ENCODE measurements at regions not wholly inside any gene's neighbourhood (a gene's known extent, or its start where the extent isn't known, plus 50 kb on each side); places are given as distances from the start of the nearest gene placed in this dataset.

DNA sequence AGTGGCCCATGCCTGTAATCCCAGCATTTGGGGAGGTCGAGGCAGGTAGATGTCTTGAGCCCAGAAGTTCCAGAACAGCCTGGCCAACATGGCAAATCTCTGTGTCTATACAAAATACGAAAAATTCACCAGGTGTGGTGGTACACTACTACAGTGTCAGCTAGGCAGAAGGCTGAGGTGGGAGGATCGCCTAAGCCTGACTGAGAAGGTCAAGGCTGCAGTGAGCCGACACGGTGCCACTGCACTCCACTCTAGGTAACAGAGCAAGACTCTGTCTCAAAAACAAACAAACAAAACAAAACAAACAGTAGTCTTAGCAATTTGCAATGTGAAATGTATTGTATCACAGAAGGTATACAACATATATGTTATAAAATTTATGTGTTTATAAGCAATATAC is 348.0 kb downstream of the SEMA3D start:
- Histone ChIP-seq H3K4me3 (ENCODE audit: low read depth, low read length) (no peak overlapping the region), H3K9me3 (no peaks in the 10 kb centered on the region), H3K4me1 (no peaks in the 10 kb centered on the region), H3K36me3 (ENCODE audit: control insufficient read depth, insufficient read depth, low read length) (no peaks in the 10 kb centered on the region), H3K27me3 (replicated peaks; ENCODE audit: control insufficient read depth, insufficient read depth, low read length) (no peaks in the 10 kb centered on the region)
- H3K4me1 Mint-ChIP-seq (ENCODE audit: low read depth, unreplicated experiment): no peaks in the 10 kb centered on the region
- intact Hi-C loops (cut with micrococcal nuclease; ENCODE audit: unreplicated experiment): no loop called here
- peaks cover under 1% of the 10 kb centered on the region for H3K27me3 Mint-ChIP-seq (ENCODE audit: insufficient read depth, unreplicated experiment)
- no peak overlapping the region for H3K4me3 Mint-ChIP-seq (ENCODE audit: unreplicated experiment)
- ChIA-PET POLR2A (no interaction called here), CTCF (no interaction called here)
- no TSS peak for BruUV-seq (replicated peaks)
- no peaks in the 10 kb centered on the region for H3K36me3 Mint-ChIP-seq (ENCODE audit: insufficient read depth, unreplicated experiment)
- no peak overlapping the region for H3K27ac Mint-ChIP-seq (ENCODE audit: unreplicated experiment)
- no peak for DNase-seq
- TF ChIP-seq, protein P1, sequence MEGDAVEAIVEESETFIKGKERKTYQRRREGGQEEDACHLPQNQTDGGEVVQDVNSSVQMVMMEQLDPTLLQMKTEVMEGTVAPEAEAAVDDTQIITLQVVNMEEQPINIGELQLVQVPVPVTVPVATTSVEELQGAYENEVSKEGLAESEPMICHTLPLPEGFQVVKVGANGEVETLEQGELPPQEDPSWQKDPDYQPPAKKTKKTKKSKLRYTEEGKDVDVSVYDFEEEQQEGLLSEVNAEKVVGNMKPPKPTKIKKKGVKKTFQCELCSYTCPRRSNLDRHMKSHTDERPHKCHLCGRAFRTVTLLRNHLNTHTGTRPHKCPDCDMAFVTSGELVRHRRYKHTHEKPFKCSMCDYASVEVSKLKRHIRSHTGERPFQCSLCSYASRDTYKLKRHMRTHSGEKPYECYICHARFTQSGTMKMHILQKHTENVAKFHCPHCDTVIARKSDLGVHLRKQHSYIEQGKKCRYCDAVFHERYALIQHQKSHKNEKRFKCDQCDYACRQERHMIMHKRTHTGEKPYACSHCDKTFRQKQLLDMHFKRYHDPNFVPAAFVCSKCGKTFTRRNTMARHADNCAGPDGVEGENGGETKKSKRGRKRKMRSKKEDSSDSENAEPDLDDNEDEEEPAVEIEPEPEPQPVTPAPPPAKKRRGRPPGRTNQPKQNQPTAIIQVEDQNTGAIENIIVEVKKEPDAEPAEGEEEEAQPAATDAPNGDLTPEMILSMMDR (IDR thresholded peaks at IDR 0.05; ENCODE audit: insufficient read depth in 1 of 2, low read depth in 1 of 2, low read length in 1 of 2, severe bottlenecking in 1 of 2, unreplicated experiment in 1 of 2): no peak
- no peaks in the 10 kb centered on the region for H3K9me3 Mint-ChIP-seq (ENCODE audit: unreplicated experiment)

DNA sequence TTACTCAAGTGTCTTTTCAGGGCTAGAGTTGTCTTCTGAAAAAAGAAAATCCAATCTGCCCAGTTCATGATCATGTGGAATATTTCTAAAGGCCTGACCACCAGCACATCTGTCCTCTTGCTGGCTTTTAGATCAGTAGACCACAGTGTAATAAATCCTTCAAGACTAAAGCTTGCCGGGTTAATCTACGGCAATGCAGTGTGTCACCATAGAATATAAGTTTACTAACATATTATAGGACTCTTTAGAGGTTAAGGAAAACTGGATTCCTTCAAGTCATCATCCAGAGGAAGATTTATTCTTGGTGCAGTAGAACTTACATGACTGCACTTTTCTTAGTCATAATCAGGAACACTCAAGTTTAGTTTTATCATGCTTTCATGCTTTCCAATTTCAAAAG is 349.5 kb downstream of the SEMA3D start:
- intact Hi-C loops (cut with micrococcal nuclease; ENCODE audit: unreplicated experiment): no loop called here
- Histone ChIP-seq H3K27me3 (replicated peaks; ENCODE audit: control insufficient read depth, insufficient read depth, low read length) (no peaks in the 10 kb centered on the region), H3K9me3 (no peaks in the 10 kb centered on the region), H3K4me1 (no peaks in the 10 kb centered on the region), H3K4me3 (ENCODE audit: low read depth, low read length) (no peak overlapping the region), H3K36me3 (ENCODE audit: control insufficient read depth, insufficient read depth, low read length) (no peaks in the 10 kb centered on the region)
- no TSS peak for BruUV-seq (replicated peaks)
- ChIA-PET CTCF (no interaction called here), POLR2A (no interaction called here)
- TF ChIP-seq, protein P1 (IDR thresholded peaks at IDR 0.05; ENCODE audit: insufficient read depth in 1 of 2, low read depth in 1 of 2, low read length in 1 of 2, severe bottlenecking in 1 of 2, unreplicated experiment in 1 of 2): no peak
- no peak for DNase-seq
- H3K9me3 Mint-ChIP-seq (ENCODE audit: unreplicated experiment): no peaks in the 10 kb centered on the region
- peaks cover 6% of the 10 kb centered on the region for H3K27me3 Mint-ChIP-seq (ENCODE audit: insufficient read depth, unreplicated experiment)
- H3K36me3 Mint-ChIP-seq (ENCODE audit: insufficient read depth, unreplicated experiment): no peaks in the 10 kb centered on the region
- H3K4me1 Mint-ChIP-seq (ENCODE audit: low read depth, unreplicated experiment): no peaks in the 10 kb centered on the region
- H3K27ac Mint-ChIP-seq (ENCODE audit: unreplicated experiment): no peak overlapping the region
- H3K4me3 Mint-ChIP-seq (ENCODE audit: unreplicated experiment): no peak overlapping the region

DNA sequence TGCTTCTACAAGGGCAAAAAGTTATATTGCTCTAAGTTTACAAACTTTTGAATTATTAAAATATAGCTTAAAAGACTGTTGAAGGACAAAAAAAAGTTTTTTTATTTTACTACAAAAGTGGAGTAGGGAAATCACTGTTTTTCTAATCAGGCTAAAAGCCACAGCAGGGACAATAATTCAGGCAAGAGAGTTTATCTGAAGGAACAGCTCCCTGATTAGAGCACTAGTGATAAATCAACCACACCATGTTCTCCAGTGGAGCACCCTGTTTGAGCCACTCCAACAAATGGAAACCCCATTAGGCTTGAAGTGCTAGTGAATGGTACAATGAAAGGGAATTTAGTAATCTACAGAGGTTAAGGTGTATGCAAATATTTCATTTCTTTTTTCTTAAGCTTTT is 357.1 kb downstream of the SEMA3D start:
- Mint-ChIP-seq H3K27ac (ENCODE audit: unreplicated experiment) (no peak overlapping the region), H3K4me3 (ENCODE audit: unreplicated experiment) (no peak overlapping the region), H3K4me1 (ENCODE audit: low read depth, unreplicated experiment) (no peaks in the 10 kb centered on the region), H3K27me3 (ENCODE audit: insufficient read depth, unreplicated experiment) (peaks cover 8% of the 10 kb centered on the region), H3K36me3 (ENCODE audit: insufficient read depth, unreplicated experiment) (no peaks in the 10 kb centered on the region), H3K9me3 (ENCODE audit: unreplicated experiment) (no peaks in the 10 kb centered on the region)
- Histone ChIP-seq H3K9me3 (no peaks in the 10 kb centered on the region), H3K27me3 (replicated peaks; ENCODE audit: control insufficient read depth, insufficient read depth, low read length) (no peaks in the 10 kb centered on the region), H3K4me3 (ENCODE audit: low read depth, low read length) (no peak overlapping the region), H3K36me3 (ENCODE audit: control insufficient read depth, insufficient read depth, low read length) (no peaks in the 10 kb centered on the region), H3K4me1 (no peaks in the 10 kb centered on the region)
- TF ChIP-seq, protein P1 (IDR thresholded peaks at IDR 0.05; ENCODE audit: insufficient read depth in 1 of 2, low read depth in 1 of 2, low read length in 1 of 2, severe bottlenecking in 1 of 2, unreplicated experiment in 1 of 2): no peak
- intact Hi-C loops (cut with micrococcal nuclease; ENCODE audit: unreplicated experiment): no loop called here
- ChIA-PET CTCF (no interaction called here), POLR2A (no interaction called here)
- no peak for DNase-seq
- BruUV-seq (replicated peaks): no TSS peak

All from Caco-2 (cell line).